ENCODE measurements at regions not wholly inside any gene's neighbourhood (a gene's known extent, or its start where the extent isn't known, plus 50 kb on each side); places are given as distances from the start of the nearest gene placed in this dataset.
"Not testable (repeated sequence)": the region's sequence is repeated elsewhere in the genome, so short reads cannot be mapped to it uniquely, and the experiment has no call there.

DNA sequence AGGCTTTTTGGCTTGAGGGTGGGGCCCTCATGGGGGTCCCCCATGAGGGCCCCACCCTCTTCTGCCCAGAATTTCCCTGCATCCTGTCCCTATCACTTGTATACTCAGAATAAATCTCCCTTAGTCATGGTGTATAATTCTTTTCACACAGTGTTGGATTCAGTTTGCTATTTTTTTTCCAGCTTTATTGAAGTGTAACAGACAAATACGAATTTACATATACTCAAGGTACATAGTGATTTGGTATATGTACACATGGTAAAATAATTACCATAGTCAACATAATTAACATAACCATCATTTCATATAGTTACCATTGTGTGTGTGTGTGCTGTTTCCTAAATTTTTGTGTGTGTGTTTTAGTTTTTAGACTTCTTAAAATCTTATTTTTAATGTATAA is 289.4 kb downstream of the CNTNAP3B start:
- H3K4me3 ChIP-seq (ENCODE audit: low read length); H3K9me3 ChIP-seq (ENCODE audit: low read length): not testable (repeated sequence)

DNA sequence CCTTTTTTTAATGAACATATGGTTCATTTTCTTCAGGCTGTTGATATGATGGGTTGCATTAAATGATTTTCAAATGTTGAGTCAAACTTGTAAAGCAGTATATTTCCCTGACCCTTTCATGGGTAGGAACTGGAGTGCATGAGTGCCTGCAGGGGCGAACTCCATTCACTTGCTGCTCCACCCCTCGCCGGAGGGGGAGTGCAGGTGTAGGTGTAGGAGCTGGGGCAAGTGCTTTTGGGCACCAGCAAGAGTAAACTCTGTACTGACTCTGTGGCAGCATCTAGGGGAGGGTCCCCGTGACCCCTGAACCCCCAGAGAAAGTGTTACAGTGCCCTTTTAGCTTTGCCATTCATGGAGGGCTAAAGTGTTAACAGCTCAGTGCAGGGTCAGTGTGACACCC is 290.3 kb downstream of the CNTNAP3B start:
- not testable (repeated sequence) for H3K4me1 ChIP-seq (ENCODE audit: insufficient read depth, low read length); H3K9me3 ChIP-seq (ENCODE audit: low read length); H3K27me3 ChIP-seq (ENCODE audit: insufficient read depth, low read length); H3K4me3 ChIP-seq (ENCODE audit: low read length); H2AFZ ChIP-seq (ENCODE audit: low read depth, low read length); H3K36me3 ChIP-seq (ENCODE audit: insufficient read depth, low read length)

More for the DNA sequence above, 289.4 kb downstream of the CNTNAP3B start:
- not testable (repeated sequence) for H3K36me3 ChIP-seq (ENCODE audit: insufficient read depth, low read length); H3K4me1 ChIP-seq (ENCODE audit: insufficient read depth, low read length); H3K27me3 ChIP-seq (ENCODE audit: insufficient read depth, low read length); H2AFZ ChIP-seq (ENCODE audit: low read depth, low read length)

DNA sequence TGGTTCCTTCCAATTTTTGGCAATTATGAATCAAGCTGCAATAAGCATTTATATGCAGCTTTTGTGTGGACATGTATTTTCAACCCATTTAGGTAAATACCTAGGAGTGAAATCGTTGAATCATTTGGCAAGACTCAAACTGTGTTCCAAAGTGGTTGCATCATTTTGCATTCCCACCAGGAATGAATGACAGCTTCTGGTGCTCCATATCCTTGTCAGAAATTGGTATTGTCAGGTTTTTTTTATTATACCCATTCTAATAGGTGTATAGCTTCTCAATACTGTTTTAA is 290.7 kb downstream of the CNTNAP3B start:
- not testable (repeated sequence) for H3K9me3 ChIP-seq (ENCODE audit: low read length); H3K4me3 ChIP-seq (ENCODE audit: low read length); H3K27me3 ChIP-seq (ENCODE audit: insufficient read depth, low read length); H2AFZ ChIP-seq (ENCODE audit: low read depth, low read length); H3K4me1 ChIP-seq (ENCODE audit: insufficient read depth, low read length); H3K36me3 ChIP-seq (ENCODE audit: insufficient read depth, low read length)

DNA sequence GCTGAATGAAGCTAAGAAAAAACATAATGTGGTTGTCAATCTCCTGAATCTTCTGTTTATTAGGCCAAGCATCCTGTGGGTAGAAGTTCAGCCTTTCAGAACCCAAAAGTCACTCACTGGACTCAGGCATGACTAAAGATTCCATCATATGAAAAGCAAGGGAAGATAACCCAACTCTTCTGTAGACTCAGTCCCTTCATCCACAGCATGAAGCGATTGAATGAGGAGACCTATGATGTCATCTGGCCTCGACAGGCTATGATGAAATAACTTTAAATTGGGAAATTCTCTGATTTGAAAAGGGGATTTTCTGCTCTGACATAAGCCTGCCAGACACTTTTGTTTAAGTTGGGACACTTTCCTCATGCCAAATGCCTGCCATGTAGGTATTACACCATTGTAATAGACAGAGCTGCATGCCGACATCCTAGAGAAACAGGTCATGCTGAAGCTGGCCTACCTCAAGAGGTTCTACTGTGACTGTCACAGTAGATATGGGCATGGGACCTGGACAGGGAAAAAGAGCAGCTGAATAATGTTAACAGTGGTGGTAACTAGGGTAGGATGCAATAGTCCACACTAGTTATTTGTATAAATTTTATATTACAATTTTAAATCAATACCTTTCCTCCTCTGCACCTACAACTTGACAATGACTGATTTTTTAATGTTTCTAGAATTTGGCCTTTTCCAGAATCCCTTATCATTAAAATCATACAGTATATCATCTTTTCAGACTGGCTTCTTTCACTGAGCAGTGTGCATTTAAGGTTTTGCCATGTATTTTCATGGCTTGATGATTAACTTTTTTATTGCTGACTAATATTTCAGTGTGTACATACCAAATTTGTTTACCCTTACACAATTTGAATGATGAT is 291.3 kb downstream of the CNTNAP3B start:
- not testable (repeated sequence) for H3K4me1 ChIP-seq (ENCODE audit: insufficient read depth, low read length); H3K27me3 ChIP-seq (ENCODE audit: insufficient read depth, low read length); H3K4me3 ChIP-seq (ENCODE audit: low read length); H3K36me3 ChIP-seq (ENCODE audit: insufficient read depth, low read length); H2AFZ ChIP-seq (ENCODE audit: low read depth, low read length); H3K9me3 ChIP-seq (ENCODE audit: low read length)

DNA sequence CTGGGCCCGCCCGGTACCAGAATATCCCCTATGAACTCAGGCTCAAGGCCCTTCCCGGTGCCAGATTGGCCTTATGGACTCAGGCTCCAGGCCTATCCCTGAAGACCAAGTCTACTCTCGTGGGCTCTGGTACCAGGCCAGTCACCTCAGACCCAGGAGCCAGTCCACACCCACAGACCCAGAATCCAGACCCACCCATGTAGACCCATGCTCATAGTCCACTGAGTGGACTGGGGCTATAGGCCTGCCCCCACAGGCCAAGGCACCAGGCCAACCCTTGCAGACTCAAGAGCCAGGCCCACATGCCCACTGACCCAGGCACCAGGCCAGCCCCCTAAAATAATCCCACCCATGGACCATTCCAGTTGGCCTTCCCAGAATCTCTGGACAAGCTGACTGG is 296.1 kb downstream of the CNTNAP3B start:
- H3K4me3 ChIP-seq (ENCODE audit: low read length); H3K27me3 ChIP-seq (ENCODE audit: insufficient read depth, low read length); H2AFZ ChIP-seq (ENCODE audit: low read depth, low read length); H3K36me3 ChIP-seq (ENCODE audit: insufficient read depth, low read length); H3K9me3 ChIP-seq (ENCODE audit: low read length); H3K4me1 ChIP-seq (ENCODE audit: insufficient read depth, low read length): not testable (repeated sequence)

DNA sequence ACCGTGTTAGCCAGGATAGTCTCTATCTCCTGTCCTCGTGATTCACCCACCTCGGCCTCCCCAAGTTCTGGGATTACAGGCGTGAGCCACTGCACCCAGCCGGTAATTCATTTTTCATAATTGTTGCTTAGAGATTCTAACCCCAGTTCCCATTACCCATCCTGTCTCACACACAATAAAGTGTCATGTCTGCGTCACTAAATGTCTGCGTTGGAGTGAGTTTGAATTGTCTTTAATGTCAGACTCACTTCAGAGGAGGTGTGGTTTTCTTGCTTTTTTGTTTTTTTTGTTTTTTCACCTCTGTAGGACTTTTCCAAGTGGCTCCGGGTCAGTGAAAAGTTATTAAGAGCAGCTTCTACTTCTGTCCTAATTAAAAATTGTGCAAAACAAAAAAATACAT is 304.5 kb downstream of the CNTNAP3B start:
- H3K27me3 ChIP-seq (ENCODE audit: insufficient read depth, low read length); H2AFZ ChIP-seq (ENCODE audit: low read depth, low read length); H3K36me3 ChIP-seq (ENCODE audit: insufficient read depth, low read length); H3K9me3 ChIP-seq (ENCODE audit: low read length); H3K4me3 ChIP-seq (ENCODE audit: low read length); H3K4me1 ChIP-seq (ENCODE audit: insufficient read depth, low read length): not testable (repeated sequence)

DNA sequence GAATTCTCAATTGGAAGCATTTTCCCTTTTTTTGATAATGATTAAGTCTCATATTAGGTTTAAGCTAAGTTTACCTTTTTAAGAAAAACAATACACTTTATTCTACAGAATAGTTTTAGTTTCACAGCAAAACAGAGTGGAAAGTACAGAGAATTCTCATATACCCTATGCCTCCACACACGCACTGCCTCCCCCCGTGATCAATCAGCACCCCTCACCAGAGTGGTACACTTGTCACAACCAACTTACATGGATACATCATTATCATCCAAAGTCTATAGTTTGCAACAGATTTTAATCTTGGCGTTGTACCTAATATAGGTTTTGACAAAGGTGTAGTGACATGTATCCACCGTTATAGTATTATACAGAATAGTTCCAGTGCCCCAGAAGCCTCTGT is 326.5 kb downstream of the CNTNAP3B start:
- H3K9me3 ChIP-seq (ENCODE audit: low read length); H3K27me3 ChIP-seq (ENCODE audit: insufficient read depth, low read length); H2AFZ ChIP-seq (ENCODE audit: low read depth, low read length); H3K36me3 ChIP-seq (ENCODE audit: insufficient read depth, low read length); H3K4me3 ChIP-seq (ENCODE audit: low read length); H3K4me1 ChIP-seq (ENCODE audit: insufficient read depth, low read length): not testable (repeated sequence)

DNA sequence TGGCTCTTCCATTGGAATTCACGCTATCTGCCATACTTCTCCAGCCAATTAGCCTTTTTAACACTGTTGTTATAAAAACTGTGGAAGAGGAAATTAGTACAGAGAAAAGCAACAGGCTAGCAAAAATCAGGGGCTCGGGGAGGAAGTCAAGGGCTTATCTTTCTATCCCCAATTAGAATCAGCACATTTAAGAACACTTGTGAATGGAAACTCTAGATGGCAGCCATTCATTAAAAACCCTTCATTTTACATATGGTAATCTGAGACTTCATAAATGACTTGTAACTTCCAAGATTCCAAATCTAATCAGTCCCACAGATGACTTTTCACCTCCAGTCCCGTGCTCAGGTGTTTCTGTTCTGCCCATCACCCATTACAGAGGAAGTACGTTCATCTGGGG is 330.5 kb downstream of the CNTNAP3B start:
- not testable (repeated sequence) for H3K4me1 ChIP-seq (ENCODE audit: insufficient read depth, low read length); H3K27me3 ChIP-seq (ENCODE audit: insufficient read depth, low read length); H3K4me3 ChIP-seq (ENCODE audit: low read length); H2AFZ ChIP-seq (ENCODE audit: low read depth, low read length); H3K36me3 ChIP-seq (ENCODE audit: insufficient read depth, low read length); H3K9me3 ChIP-seq (ENCODE audit: low read length)

DNA sequence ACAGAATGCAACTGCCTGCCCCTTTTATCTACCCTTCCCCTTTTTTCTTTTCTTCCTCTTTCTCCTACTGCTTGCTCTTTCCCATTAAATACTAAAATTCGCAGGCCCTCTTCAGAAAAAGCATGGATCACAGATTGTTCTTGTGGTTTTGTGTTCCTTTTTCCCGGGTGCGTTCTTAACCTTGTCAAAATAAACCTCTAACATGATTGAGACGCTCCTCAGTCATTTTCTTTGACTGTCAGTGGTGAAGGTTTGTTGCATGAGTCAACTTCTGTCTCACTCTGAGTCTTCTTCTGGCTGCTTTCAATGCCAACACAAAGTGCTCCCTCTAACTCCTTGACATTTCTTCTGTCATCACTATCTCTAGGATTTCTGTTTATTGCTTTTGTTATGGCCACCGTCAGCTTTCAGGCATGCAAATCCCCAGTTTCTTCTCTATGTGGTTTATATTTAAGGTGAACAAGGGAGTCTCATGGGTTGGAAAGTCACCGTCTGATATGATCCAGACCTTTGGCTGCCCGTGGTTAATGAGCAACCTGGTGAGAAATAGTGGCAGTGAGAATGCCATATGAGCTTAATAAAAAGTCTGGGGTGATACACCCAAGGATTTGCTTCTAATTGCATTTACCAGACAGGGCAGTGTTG is 338.4 kb downstream of the CNTNAP3B start:
- H3K27me3 ChIP-seq (ENCODE audit: insufficient read depth, low read length); H3K4me1 ChIP-seq (ENCODE audit: insufficient read depth, low read length); H2AFZ ChIP-seq (ENCODE audit: low read depth, low read length); H3K36me3 ChIP-seq (ENCODE audit: insufficient read depth, low read length); H3K4me3 ChIP-seq (ENCODE audit: low read length); H3K9me3 ChIP-seq (ENCODE audit: low read length): not testable (repeated sequence)

DNA sequence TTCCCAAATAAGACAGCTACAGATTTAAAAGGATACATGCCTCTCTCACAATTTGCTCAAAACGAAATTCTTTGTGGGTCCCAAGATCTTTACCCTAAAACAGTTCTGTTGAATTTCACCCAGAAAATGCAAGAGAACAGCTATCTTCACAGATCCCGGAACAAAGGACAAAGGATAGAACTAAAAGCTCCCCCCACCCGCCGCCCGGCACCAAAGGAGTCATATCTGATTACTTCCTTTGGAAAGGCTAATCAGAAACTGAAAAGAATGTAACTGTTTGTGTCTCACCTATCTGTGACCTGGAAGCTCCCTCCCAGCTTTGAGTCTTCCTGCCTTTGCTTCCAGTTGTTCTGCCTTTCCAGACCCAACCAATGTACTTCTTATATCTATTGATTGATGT is 339.2 kb downstream of the CNTNAP3B start:
- not testable (repeated sequence) for H3K4me1 ChIP-seq (ENCODE audit: insufficient read depth, low read length); H2AFZ ChIP-seq (ENCODE audit: low read depth, low read length); H3K27me3 ChIP-seq (ENCODE audit: insufficient read depth, low read length); H3K9me3 ChIP-seq (ENCODE audit: low read length); H3K36me3 ChIP-seq (ENCODE audit: insufficient read depth, low read length); H3K4me3 ChIP-seq (ENCODE audit: low read length)

DNA sequence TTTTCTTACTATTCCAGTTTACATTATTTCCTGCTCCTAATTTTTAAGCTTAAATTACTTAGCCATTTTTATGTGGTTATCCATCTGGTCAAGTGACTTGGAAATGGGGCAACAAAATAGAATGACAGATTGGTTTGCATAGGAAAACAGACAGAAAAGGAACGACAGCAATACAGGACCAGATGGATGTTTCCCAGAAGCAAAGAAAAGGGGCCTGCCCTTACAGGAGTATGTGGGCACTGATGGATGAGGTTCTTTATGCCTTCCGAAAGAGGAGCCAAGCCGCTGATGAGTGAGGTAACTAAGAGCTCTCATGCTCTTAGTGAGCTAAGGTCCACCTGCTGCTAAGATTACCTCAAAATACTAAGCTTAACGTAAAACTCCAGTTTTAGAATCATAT is 339.8 kb downstream of the CNTNAP3B start:
- H3K27me3 ChIP-seq (ENCODE audit: insufficient read depth, low read length); H3K4me1 ChIP-seq (ENCODE audit: insufficient read depth, low read length); H2AFZ ChIP-seq (ENCODE audit: low read depth, low read length); H3K4me3 ChIP-seq (ENCODE audit: low read length); H3K36me3 ChIP-seq (ENCODE audit: insufficient read depth, low read length); H3K9me3 ChIP-seq (ENCODE audit: low read length): not testable (repeated sequence)

DNA sequence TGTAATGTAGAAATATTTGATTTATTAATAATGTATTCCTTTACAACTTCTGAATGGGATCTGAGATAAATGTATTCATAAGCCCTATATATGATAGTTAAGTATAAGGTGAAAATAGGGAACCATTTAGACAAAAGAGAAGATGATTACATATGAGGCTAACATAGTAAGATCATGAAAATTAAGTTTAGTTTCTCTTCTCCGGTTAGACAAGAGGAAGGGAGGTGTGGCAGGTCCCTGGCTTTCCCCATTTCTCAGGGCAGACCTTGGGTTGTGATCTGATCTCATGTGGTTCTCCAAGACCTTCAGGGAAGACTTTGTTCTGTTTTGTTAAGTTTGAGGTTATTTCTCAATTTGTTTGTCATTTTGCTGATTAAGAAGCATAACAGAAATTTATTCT is 341.3 kb downstream of the CNTNAP3B start:
- not testable (repeated sequence) for H2AFZ ChIP-seq (ENCODE audit: low read depth, low read length); H3K4me3 ChIP-seq (ENCODE audit: low read length); H3K4me1 ChIP-seq (ENCODE audit: insufficient read depth, low read length); H3K27me3 ChIP-seq (ENCODE audit: insufficient read depth, low read length); H3K36me3 ChIP-seq (ENCODE audit: insufficient read depth, low read length); H3K9me3 ChIP-seq (ENCODE audit: low read length)

DNA sequence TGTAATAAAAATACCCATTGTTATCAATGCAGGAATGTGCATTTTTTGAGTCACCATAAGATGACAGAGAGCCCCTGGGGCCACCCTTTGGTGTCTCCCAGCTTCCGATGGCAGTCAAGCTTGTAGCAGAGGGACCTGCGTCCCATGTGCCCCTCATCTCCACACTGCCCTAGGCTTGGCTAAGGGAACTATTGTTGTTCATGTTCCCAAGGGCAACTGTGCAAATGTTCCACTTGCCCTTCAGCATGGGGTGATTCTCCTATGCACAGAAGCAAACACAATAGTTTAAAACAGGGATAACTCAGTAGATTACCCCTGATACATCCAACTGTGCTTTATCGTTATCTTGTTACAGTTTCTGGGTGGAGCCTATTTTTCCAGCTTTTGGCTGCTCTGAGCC is 342.0 kb downstream of the CNTNAP3B start:
- not testable (repeated sequence) for H3K36me3 ChIP-seq (ENCODE audit: insufficient read depth, low read length); H3K4me3 ChIP-seq (ENCODE audit: low read length); H3K27me3 ChIP-seq (ENCODE audit: insufficient read depth, low read length); H3K4me1 ChIP-seq (ENCODE audit: insufficient read depth, low read length); H2AFZ ChIP-seq (ENCODE audit: low read depth, low read length); H3K9me3 ChIP-seq (ENCODE audit: low read length)

DNA sequence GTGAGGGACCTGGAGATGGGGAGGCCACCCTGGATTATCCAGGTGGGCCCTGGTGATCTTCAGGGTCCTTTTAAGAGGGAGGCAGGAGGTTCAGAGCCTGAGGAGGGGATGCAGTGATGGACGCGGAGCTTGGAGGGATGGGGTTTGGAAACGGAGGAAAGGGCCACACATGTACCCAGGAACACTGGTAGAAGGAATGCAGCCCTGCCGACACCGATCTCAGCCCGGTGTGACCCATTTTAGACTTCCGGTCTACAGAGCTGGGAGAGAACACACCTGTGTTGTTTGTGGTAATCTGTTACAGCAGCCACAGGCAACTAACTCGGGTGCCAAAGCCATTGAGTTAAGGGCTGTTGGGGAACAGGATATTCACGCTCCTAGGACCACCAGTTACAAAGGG is 345.2 kb downstream of the CNTNAP3B start:
- H2AFZ ChIP-seq (ENCODE audit: low read depth, low read length); H3K4me1 ChIP-seq (ENCODE audit: insufficient read depth, low read length); H3K36me3 ChIP-seq (ENCODE audit: insufficient read depth, low read length); H3K9me3 ChIP-seq (ENCODE audit: low read length); H3K4me3 ChIP-seq (ENCODE audit: low read length); H3K27me3 ChIP-seq (ENCODE audit: insufficient read depth, low read length): not testable (repeated sequence)

Data from neuron (in vitro differentiated cells).